ENCODE measurements at regions not wholly inside any gene's neighbourhood (a gene's known extent, or its start where the extent isn't known, plus 50 kb on each side); places are given as distances from the start of the nearest gene placed in this dataset.

GRCh38 chr10:20954519-20954918 is 57.4 kb upstream of the NEBL start:
- DNase-seq (ENCODE audit: low read depth in 2 of 2) = no peak

GRCh38 chr10:20953120-20953519 is 56.0 kb upstream of the NEBL start:
- DNase-seq (ENCODE audit: low read depth in 2 of 2) = no peak

- no peak for DNase-seq (ENCODE audit: low read depth in 2 of 2)
Measured at GRCh38 chr10:20949967-20950366, 52.9 kb upstream of the NEBL start.

GRCh38 chr10:20948686-20949327 is 51.7 kb upstream of the NEBL start:
- DNase-seq (ENCODE audit: low read depth in 2 of 2) = no peak

Data from dermis microvascular lymphatic vessel endothelial cell (primary cell).